Glutamatergic neuron (in vitro differentiated cells): ENCODE measurements at regions not wholly inside any gene's neighbourhood (a gene's known extent, or its start where the extent isn't known, plus 50 kb on each side); places are given as distances from the start of the nearest gene placed in this dataset.

Experiments used
- DNase-seq: peaks from one replicate; pipeline ENCODE4 v3.0.0; 2022
- H3K27ac Mint-ChIP-seq: one replicate; pipeline ENCODE4 v1.8.0; 2020; ENCODE audit warnings: mild to moderate bottlenecking, mixed read lengths, inconsistent platforms; ENCODE audit not compliant: unreplicated experiment
- H3K27me3 Mint-ChIP-seq: one replicate; pipeline ENCODE4 v1.8.0; 2020; ENCODE audit warnings: mild to moderate bottlenecking, moderate library complexity, mixed read lengths, inconsistent platforms; ENCODE audit not compliant: unreplicated experiment
- H3K36me3 Mint-ChIP-seq: one replicate; pipeline ENCODE4 v1.8.0; 2020; ENCODE audit warnings: mild to moderate bottlenecking, mixed read lengths, inconsistent platforms; ENCODE audit not compliant: unreplicated experiment
- H3K4me1 Mint-ChIP-seq: one replicate; pipeline ENCODE4 v1.8.0; 2020; ENCODE audit warnings: mild to moderate bottlenecking, low read depth, mixed read lengths, inconsistent platforms; ENCODE audit not compliant: unreplicated experiment
- H3K4me3 Mint-ChIP-seq: one replicate; pipeline ENCODE4 v1.8.0; 2020; ENCODE audit warnings: mild to moderate bottlenecking, mixed read lengths, inconsistent platforms; ENCODE audit not compliant: unreplicated experiment
- H3K9me3 Mint-ChIP-seq: one replicate; pipeline ENCODE4 v1.8.0; 2020; ENCODE audit warnings: mild to moderate bottlenecking, moderate library complexity, mixed read lengths, inconsistent platforms; ENCODE audit not compliant: unreplicated experiment
- CTCF ChIP-seq: fragments of 200-600 bp; sonication (generic); IDR thresholded peaks from one replicate; pipeline ENCODE4 v1.5.0; 2021; ENCODE audit not compliant: partially characterized antibody, unreplicated experiment

GRCh38 chr5:9712911-9713310 lies 82.8 kb upstream of the TAS2R1 start:
- Mint-ChIP-seq H3K27ac (no peak overlapping the region), H3K4me3 (no peak overlapping the region), H3K9me3 (peaks cover 2% of the 10 kb centered on the region), H3K27me3 (peaks cover 3% of the 10 kb centered on the region), H3K4me1 (peaks cover 14% of the 10 kb centered on the region), H3K36me3 (no peaks in the 10 kb centered on the region)
- no peak for DNase-seq
- no peak for TF ChIP-seq CTCF

- no peak for DNase-seq
- Mint-ChIP-seq H3K27me3 (peaks cover 3% of the 10 kb centered on the region), H3K4me1 (peaks cover 14% of the 10 kb centered on the region), H3K4me3 (no peak overlapping the region), H3K36me3 (no peaks in the 10 kb centered on the region), H3K9me3 (peaks cover 2% of the 10 kb centered on the region), H3K27ac (no peak overlapping the region)
- TF ChIP-seq CTCF = no peak
Measured at GRCh38 chr5:9712506-9712905, 82.4 kb upstream of the TAS2R1 start.

- Mint-ChIP-seq H3K27ac (no peak overlapping the region), H3K36me3 (no peaks in the 10 kb centered on the region), H3K27me3 (peaks cover 5% of the 10 kb centered on the region), H3K4me3 (no peak overlapping the region), H3K9me3 (peaks cover 2% of the 10 kb centered on the region), H3K4me1 (peaks cover 14% of the 10 kb centered on the region)
- TF ChIP-seq CTCF = no peak
- no peak for DNase-seq
Measured at GRCh38 chr5:9710069-9710468, 79.9 kb upstream of the TAS2R1 start.

GRCh38 chr5:9707732-9708462 lies 77.7 kb upstream of the TAS2R1 start:
- peaks cover 4% of the 10 kb centered on the region for H3K27me3 Mint-ChIP-seq
- H3K27ac Mint-ChIP-seq = no peak overlapping the region

More at GRCh38 chr5:9707732-9708462, 77.7 kb upstream of the TAS2R1 start:
- peaks cover 2% of the 10 kb centered on the region for H3K4me1 Mint-ChIP-seq
- TF ChIP-seq CTCF = no peak
- H3K4me3 Mint-ChIP-seq = no peak overlapping the region
- no peak for DNase-seq
- no peaks in the 10 kb centered on the region for H3K9me3 Mint-ChIP-seq
- H3K36me3 Mint-ChIP-seq = no peaks in the 10 kb centered on the region
